ENCODE measurements at regions not wholly inside any gene's neighbourhood (a gene's known extent, or its start where the extent isn't known, plus 50 kb on each side); places are given as distances from the start of the nearest gene placed in this dataset.

GRCh38 chr14:45721472-45721871 lies 468.5 kb upstream of the MIS18BP1 start:
- peaks cover 58% of the 10 kb centered on the region for H3K9me3 Mint-ChIP-seq
- DNase-seq (ENCODE audit: low spot score), result no peak
- H3K4me3 Mint-ChIP-seq (ENCODE audit: low read depth), result no peak overlapping the region
- intact Hi-C loops (cut with micrococcal nuclease), result no loop called here
- no peak overlapping the region for H3K27ac Mint-ChIP-seq
- H3K4me1 Mint-ChIP-seq (ENCODE audit: low read depth), result no peaks in the 10 kb centered on the region
- H3K36me3 Mint-ChIP-seq (ENCODE audit: low read depth), result no peaks in the 10 kb centered on the region
- no peaks in the 10 kb centered on the region for H3K27me3 Mint-ChIP-seq (ENCODE audit: low read depth)

- DNase-seq (ENCODE audit: low spot score), result no peak
- Mint-ChIP-seq H3K27me3 (ENCODE audit: low read depth) (no peaks in the 10 kb centered on the region), H3K36me3 (ENCODE audit: low read depth) (no peaks in the 10 kb centered on the region), H3K4me3 (ENCODE audit: low read depth) (no peak overlapping the region), H3K4me1 (ENCODE audit: low read depth) (no peaks in the 10 kb centered on the region), H3K9me3 (peaks cover 53% of the 10 kb centered on the region), H3K27ac (no peak overlapping the region)
- intact Hi-C loops (cut with micrococcal nuclease), result loop anchor here (2.0 kb wide), 1 partner anchor 38 kb away; no protein-coding TSS in a partner anchor
These were observed 463.6 kb upstream of the MIS18BP1 start for GRCh38 chr14:45716572-45716971.

- Mint-ChIP-seq H3K4me1 (ENCODE audit: low read depth) (no peaks in the 10 kb centered on the region), H3K9me3 (peaks cover 54% of the 10 kb centered on the region), H3K27me3 (ENCODE audit: low read depth) (no peaks in the 10 kb centered on the region), H3K4me3 (ENCODE audit: low read depth) (no peak overlapping the region), H3K27ac (no peak overlapping the region), H3K36me3 (ENCODE audit: low read depth) (no peaks in the 10 kb centered on the region)
- intact Hi-C loops (cut with micrococcal nuclease), result loop anchor here (2.0 kb wide), 1 partner anchor 39 kb away; no protein-coding TSS in a partner anchor
- no peak for DNase-seq (ENCODE audit: low spot score)
These were observed 462.9 kb upstream of the MIS18BP1 start for GRCh38 chr14:45715946-45716345.

GRCh38 chr14:45709541-45709940 lies 456.5 kb upstream of the MIS18BP1 start:
- intact Hi-C loops (cut with micrococcal nuclease), result no loop called here
- DNase-seq (ENCODE audit: low spot score), result no peak
- no peaks in the 10 kb centered on the region for H3K27me3 Mint-ChIP-seq (ENCODE audit: low read depth)
- H3K4me1 Mint-ChIP-seq (ENCODE audit: low read depth), result no peaks in the 10 kb centered on the region
- no peaks in the 10 kb centered on the region for H3K36me3 Mint-ChIP-seq (ENCODE audit: low read depth)
- no peak overlapping the region for H3K27ac Mint-ChIP-seq
- H3K4me3 Mint-ChIP-seq (ENCODE audit: low read depth), result no peak overlapping the region
- peaks cover 30% of the 10 kb centered on the region for H3K9me3 Mint-ChIP-seq

GRCh38 chr14:45705940-45706534 lies 453.0 kb upstream of the MIS18BP1 start:
- H3K9me3 Mint-ChIP-seq, result peaks cover 24% of the 10 kb centered on the region
- no peak overlapping the region for H3K4me3 Mint-ChIP-seq (ENCODE audit: low read depth)
- DNase-seq (ENCODE audit: low spot score), result no peak
- H3K4me1 Mint-ChIP-seq (ENCODE audit: low read depth), result no peaks in the 10 kb centered on the region
- no peaks in the 10 kb centered on the region for H3K36me3 Mint-ChIP-seq (ENCODE audit: low read depth)
- H3K27me3 Mint-ChIP-seq (ENCODE audit: low read depth), result no peaks in the 10 kb centered on the region
- no peak overlapping the region for H3K27ac Mint-ChIP-seq
- intact Hi-C loops (cut with micrococcal nuclease), result no loop called here

- no peak overlapping the region for H3K27ac Mint-ChIP-seq
- H3K36me3 Mint-ChIP-seq (ENCODE audit: low read depth), result no peaks in the 10 kb centered on the region
- intact Hi-C loops (cut with micrococcal nuclease), result no loop called here
- H3K4me1 Mint-ChIP-seq (ENCODE audit: low read depth), result no peaks in the 10 kb centered on the region
- H3K4me3 Mint-ChIP-seq (ENCODE audit: low read depth), result no peak overlapping the region
- peaks cover 27% of the 10 kb centered on the region for H3K9me3 Mint-ChIP-seq
- no peaks in the 10 kb centered on the region for H3K27me3 Mint-ChIP-seq (ENCODE audit: low read depth)
- no peak for DNase-seq (ENCODE audit: low spot score)
These were observed 446.5 kb upstream of the MIS18BP1 start for GRCh38 chr14:45699471-45699870.

GRCh38 chr14:45698462-45699134 lies 445.6 kb upstream of the MIS18BP1 start:
- Mint-ChIP-seq H3K4me1 (ENCODE audit: low read depth) (no peaks in the 10 kb centered on the region), H3K27me3 (ENCODE audit: low read depth) (no peaks in the 10 kb centered on the region)

GRCh38 chr14:45686771-45687170 lies 433.8 kb upstream of the MIS18BP1 start:
- intact Hi-C loops (cut with micrococcal nuclease), result no loop called here
- Mint-ChIP-seq H3K27ac (no peak overlapping the region), H3K4me1 (ENCODE audit: low read depth) (no peaks in the 10 kb centered on the region), H3K9me3 (peaks cover 68% of the 10 kb centered on the region), H3K36me3 (ENCODE audit: low read depth) (no peaks in the 10 kb centered on the region), H3K27me3 (ENCODE audit: low read depth) (no peaks in the 10 kb centered on the region), H3K4me3 (ENCODE audit: low read depth) (no peak overlapping the region)
- no peak for DNase-seq (ENCODE audit: low spot score)

More at GRCh38 chr14:45698462-45699134, 445.6 kb upstream of the MIS18BP1 start:
- intact Hi-C loops (cut with micrococcal nuclease), result no loop called here
- Mint-ChIP-seq H3K9me3 (peaks cover 34% of the 10 kb centered on the region), H3K27ac (no peak overlapping the region), H3K4me3 (ENCODE audit: low read depth) (no peak overlapping the region), H3K36me3 (ENCODE audit: low read depth) (no peaks in the 10 kb centered on the region)
- DNase-seq (ENCODE audit: low spot score), result no peak

- H3K27me3 Mint-ChIP-seq (ENCODE audit: low read depth), result no peaks in the 10 kb centered on the region
- intact Hi-C loops (cut with micrococcal nuclease), result no loop called here
- DNase-seq (ENCODE audit: low spot score), result no peak
These were observed 427.5 kb upstream of the MIS18BP1 start for GRCh38 chr14:45680531-45680930.

GRCh38 chr14:45679853-45680252 lies 426.9 kb upstream of the MIS18BP1 start:
- Mint-ChIP-seq H3K9me3 (peaks cover 40% of the 10 kb centered on the region), H3K36me3 (ENCODE audit: low read depth) (no peaks in the 10 kb centered on the region), H3K27ac (no peak overlapping the region), H3K4me3 (ENCODE audit: low read depth) (no peak overlapping the region), H3K27me3 (ENCODE audit: low read depth) (no peaks in the 10 kb centered on the region), H3K4me1 (ENCODE audit: low read depth) (no peaks in the 10 kb centered on the region)
- intact Hi-C loops (cut with micrococcal nuclease), result no loop called here
- DNase-seq (ENCODE audit: low spot score), result no peak

More at GRCh38 chr14:45680531-45680930, 427.5 kb upstream of the MIS18BP1 start:
- Mint-ChIP-seq H3K4me1 (ENCODE audit: low read depth) (no peaks in the 10 kb centered on the region), H3K27ac (no peak overlapping the region), H3K36me3 (ENCODE audit: low read depth) (no peaks in the 10 kb centered on the region), H3K4me3 (ENCODE audit: low read depth) (no peak overlapping the region), H3K9me3 (peaks cover 41% of the 10 kb centered on the region)

GRCh38 chr14:45678163-45678562 lies 425.2 kb upstream of the MIS18BP1 start:
- H3K27me3 Mint-ChIP-seq (ENCODE audit: low read depth), result no peaks in the 10 kb centered on the region
- H3K36me3 Mint-ChIP-seq (ENCODE audit: low read depth), result no peaks in the 10 kb centered on the region
- H3K27ac Mint-ChIP-seq, result no peak overlapping the region
- H3K9me3 Mint-ChIP-seq, result peaks cover 26% of the 10 kb centered on the region
- intact Hi-C loops (cut with micrococcal nuclease), result no loop called here
- no peaks in the 10 kb centered on the region for H3K4me1 Mint-ChIP-seq (ENCODE audit: low read depth)
- DNase-seq (ENCODE audit: low spot score), result no peak
- H3K4me3 Mint-ChIP-seq (ENCODE audit: low read depth), result no peak overlapping the region

GRCh38 chr14:45673420-45673819 lies 420.4 kb upstream of the MIS18BP1 start:
- H3K4me1 Mint-ChIP-seq (ENCODE audit: low read depth), result no peaks in the 10 kb centered on the region
- peaks cover 29% of the 10 kb centered on the region for H3K9me3 Mint-ChIP-seq
- DNase-seq (ENCODE audit: low spot score), result no peak
- intact Hi-C loops (cut with micrococcal nuclease), result no loop called here
- no peaks in the 10 kb centered on the region for H3K27me3 Mint-ChIP-seq (ENCODE audit: low read depth)
- no peaks in the 10 kb centered on the region for H3K36me3 Mint-ChIP-seq (ENCODE audit: low read depth)
- no peak overlapping the region for H3K4me3 Mint-ChIP-seq (ENCODE audit: low read depth)
- no peak overlapping the region for H3K27ac Mint-ChIP-seq

- H3K27me3 Mint-ChIP-seq (ENCODE audit: low read depth), result no peaks in the 10 kb centered on the region
- no peak overlapping the region for H3K4me3 Mint-ChIP-seq (ENCODE audit: low read depth)
- no peaks in the 10 kb centered on the region for H3K4me1 Mint-ChIP-seq (ENCODE audit: low read depth)
- H3K27ac Mint-ChIP-seq, result no peak overlapping the region
- intact Hi-C loops (cut with micrococcal nuclease), result no loop called here
- peaks cover 50% of the 10 kb centered on the region for H3K9me3 Mint-ChIP-seq
- no peak for DNase-seq (ENCODE audit: low spot score)
- no peaks in the 10 kb centered on the region for H3K36me3 Mint-ChIP-seq (ENCODE audit: low read depth)
These were observed 411.8 kb upstream of the MIS18BP1 start for GRCh38 chr14:45664668-45665356.
